ENCODE measurements at regions not wholly inside any gene's neighbourhood (a gene's known extent, or its start where the extent isn't known, plus 50 kb on each side); places are given as distances from the start of the nearest gene placed in this dataset.

- POLR2A ChIA-PET (ENCODE audit: unreplicated experiment), result interaction anchor here (0.7 kb wide), 1 partner anchor 331 kb away, joined by 8 read pairs; no protein-coding TSS in a partner anchor
- H3K4me1 ChIP-seq (replicated peaks; ENCODE audit: insufficient read depth), result no peaks in the 10 kb centered on the region
- H3K79me2 ChIP-seq (ENCODE audit: low read depth), result no peaks in the 10 kb centered on the region
- no peaks in the 10 kb centered on the region for H3K36me3 ChIP-seq (ENCODE audit: low read depth)
- no peak overlapping the region for H3K4me2 ChIP-seq
- no peak overlapping the region for H2AFZ ChIP-seq
- H3K9me2 ChIP-seq (ENCODE audit: insufficient read depth), result no peaks in the 10 kb centered on the region; the same call in 1 of the 2 replicates
- no TSS peak for BruUV-seq (replicated peaks)
- no peaks in the 10 kb centered on the region for H3K27me3 ChIP-seq (ENCODE audit: insufficient read depth, low read depth)
- no peak overlapping the region for H3K27ac ChIP-seq
- H3K4me3 ChIP-seq, result no peak overlapping the region
- CTCF ChIA-PET, result no interaction called here
- DNase-seq, result no peak
- H4K20me1 ChIP-seq (ENCODE audit: insufficient read depth), result no peaks in the 10 kb centered on the region
- H3F3A ChIP-seq (ENCODE audit: insufficient read depth, low read depth), result no peaks in the 10 kb centered on the region
- intact Hi-C loops (cut with micrococcal nuclease; ENCODE audit: unreplicated experiment), result no loop called here
- no peaks in the 10 kb centered on the region for H3K9me3 ChIP-seq (ENCODE audit: insufficient read depth, low read depth)
- TF ChIP-seq EZH2 (IDR thresholded peaks at IDR 0.05; ENCODE audit: low read depth), result no peak
- no peak for TF ChIP-seq CTCF (conservative IDR thresholded peaks at IDR 0.05)
Observed at GRCh38 chr1:194795917-194796593, 1609.6 kb upstream of the B3GALT2 start.

- no peak overlapping the region for H3K27ac ChIP-seq
- intact Hi-C loops (cut with micrococcal nuclease; ENCODE audit: unreplicated experiment), result no loop called here
- no TSS peak for BruUV-seq (replicated peaks)
- no peak overlapping the region for H3K4me3 ChIP-seq
- ChIA-PET POLR2A (ENCODE audit: unreplicated experiment) (no interaction called here), CTCF (interaction anchor here (0.6 kb wide), 1 partner anchor 685 kb away, joined by 3 read pairs; no protein-coding TSS in a partner anchor)
- no peak overlapping the region for H3K4me2 ChIP-seq
- H3K79me2 ChIP-seq (ENCODE audit: low read depth), result no peaks in the 10 kb centered on the region
- DNase-seq, result no peak
- H3K4me1 ChIP-seq (replicated peaks; ENCODE audit: insufficient read depth), result no peaks in the 10 kb centered on the region
- no peaks in the 10 kb centered on the region for H3K36me3 ChIP-seq (ENCODE audit: low read depth)
- H2AFZ ChIP-seq, result no peak overlapping the region
- H3K27me3 ChIP-seq (ENCODE audit: insufficient read depth, low read depth), result no peaks in the 10 kb centered on the region
- TF ChIP-seq EZH2 (IDR thresholded peaks at IDR 0.05; ENCODE audit: low read depth) (no peak), CTCF (conservative IDR thresholded peaks at IDR 0.05) (no peak)
- H4K20me1 ChIP-seq (ENCODE audit: insufficient read depth), result no peaks in the 10 kb centered on the region
- H3K9me3 ChIP-seq (ENCODE audit: insufficient read depth, low read depth), result no peaks in the 10 kb centered on the region
- H3F3A ChIP-seq (ENCODE audit: insufficient read depth, low read depth), result no peaks in the 10 kb centered on the region
- no peaks in the 10 kb centered on the region for H3K9me2 ChIP-seq (ENCODE audit: insufficient read depth)
Observed at GRCh38 chr1:194787001-194787400, 1600.6 kb upstream of the B3GALT2 start.

- Histone ChIP-seq H3K27me3 (ENCODE audit: insufficient read depth, low read depth) (no peaks in the 10 kb centered on the region), H3K9me3 (ENCODE audit: insufficient read depth, low read depth) (no peaks in the 10 kb centered on the region), H3K4me2 (no peak overlapping the region), H3K27ac (no peak overlapping the region), H3K4me1 (replicated peaks; ENCODE audit: insufficient read depth) (no peaks in the 10 kb centered on the region), H3K4me3 (no peak overlapping the region), H3K79me2 (ENCODE audit: low read depth) (no peaks in the 10 kb centered on the region), H3K36me3 (ENCODE audit: low read depth) (no peaks in the 10 kb centered on the region), H4K20me1 (ENCODE audit: insufficient read depth) (no peaks in the 10 kb centered on the region), H3F3A (ENCODE audit: insufficient read depth, low read depth) (no peaks in the 10 kb centered on the region), H2AFZ (no peak overlapping the region), H3K9me2 (ENCODE audit: insufficient read depth) (no peaks in the 10 kb centered on the region)
- ChIA-PET POLR2A (ENCODE audit: unreplicated experiment) (no interaction called here), CTCF (no interaction called here)
- no peak for DNase-seq
- TF ChIP-seq EZH2 (IDR thresholded peaks at IDR 0.05; ENCODE audit: low read depth) (no peak), CTCF (conservative IDR thresholded peaks at IDR 0.05) (no peak)
- intact Hi-C loops (cut with micrococcal nuclease; ENCODE audit: unreplicated experiment), result no loop called here
- no TSS peak for BruUV-seq (replicated peaks)
Observed at GRCh38 chr1:194786027-194786426, 1599.6 kb upstream of the B3GALT2 start.

Data from PC-9 (cell line).